ENCODE measurements at regions not wholly inside any gene's neighbourhood (a gene's known extent, or its start where the extent isn't known, plus 50 kb on each side); places are given as distances from the start of the nearest gene placed in this dataset.

DNA sequence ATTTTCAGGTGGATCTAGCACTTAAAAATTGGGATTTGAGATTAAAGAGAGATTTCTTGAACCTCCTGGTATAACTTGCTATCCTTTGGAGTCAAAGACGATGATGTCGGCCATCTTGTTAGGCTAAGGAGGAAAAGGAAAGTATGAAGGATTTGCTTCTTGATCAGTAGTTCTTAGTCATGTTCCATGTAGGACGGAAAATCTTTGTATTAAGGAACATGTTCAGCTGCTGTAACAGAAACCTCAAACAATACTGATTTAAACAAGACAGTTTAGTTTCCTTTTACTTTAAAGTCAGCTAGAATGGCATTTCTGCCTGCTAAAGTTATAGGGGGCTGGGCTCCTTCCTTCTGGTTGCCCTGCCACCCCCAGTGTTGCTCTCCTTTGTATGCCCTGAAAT, 56.4 kb upstream of the MGAT5 start:
- H2BK15ac ChIP-seq (ENCODE audit: low read depth, low read length) = no peak overlapping the region
- ChIA-PET POLR2A (ENCODE audit: unreplicated experiment) (interaction anchor here (1.5 kb wide), 1 partner anchor 311 kb away, joined by 4 read pairs; no protein-coding TSS in a partner anchor), CTCF (no interaction called here)
- DNase-seq (no peak), ATAC-seq (ENCODE audit: low read depth) (no peak)
- BruUV-seq (replicated peaks) = no TSS peak
- H3K4ac ChIP-seq (ENCODE audit: low read depth, low read length) = no peak overlapping the region
- no peak overlapping the region for H3K23ac ChIP-seq (ENCODE audit: low read depth, low read length)
- no peak overlapping the region for H3K56ac ChIP-seq (ENCODE audit: extremely low read depth, insufficient read depth, low read length)
- WGBS, 2 experiments (ENCODE audit: extremely low coverage in 2 of 2, insufficient read length in 1 of 2) = no CpG with 5 or more reads among the region's 3 CpGs
- no peak overlapping the region for H2BK20ac ChIP-seq (ENCODE audit: low read depth, low read length)
- H3K27me3 ChIP-seq (ENCODE audit: control insufficient read depth, insufficient read depth, low read length) = no peaks in the 10 kb centered on the region
- in situ Hi-C loops (cut with MboI; ENCODE audit: low sequenced_read_pairs) = no loop called here
- no peak overlapping the region for H4K91ac ChIP-seq (ENCODE audit: insufficient read depth, low read depth, low read length)
- H2BK120ac ChIP-seq (ENCODE audit: low read depth, low read length) = no peak overlapping the region
- H3K9me1 ChIP-seq (ENCODE audit: insufficient read depth, low read length) = peaks cover 17% of the 10 kb centered on the region
- TF ChIP-seq, protein P1, sequence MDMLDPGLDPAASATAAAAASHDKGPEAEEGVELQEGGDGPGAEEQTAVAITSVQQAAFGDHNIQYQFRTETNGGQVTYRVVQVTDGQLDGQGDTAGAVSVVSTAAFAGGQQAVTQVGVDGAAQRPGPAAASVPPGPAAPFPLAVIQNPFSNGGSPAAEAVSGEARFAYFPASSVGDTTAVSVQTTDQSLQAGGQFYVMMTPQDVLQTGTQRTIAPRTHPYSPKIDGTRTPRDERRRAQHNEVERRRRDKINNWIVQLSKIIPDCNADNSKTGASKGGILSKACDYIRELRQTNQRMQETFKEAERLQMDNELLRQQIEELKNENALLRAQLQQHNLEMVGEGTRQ (IDR thresholded peaks at IDR 0.05; ENCODE audit: low read depth, low read length) = no peak
- TF ChIP-seq RCOR1 (IDR thresholded peaks at IDR 0.05; ENCODE audit: insufficient replicate concordance, low read length) = no peak
- no peak for TF ChIP-seq BHLHE40 (IDR thresholded peaks at IDR 0.05; ENCODE audit: low read depth, low read length)
- TF ChIP-seq, protein P2, sequence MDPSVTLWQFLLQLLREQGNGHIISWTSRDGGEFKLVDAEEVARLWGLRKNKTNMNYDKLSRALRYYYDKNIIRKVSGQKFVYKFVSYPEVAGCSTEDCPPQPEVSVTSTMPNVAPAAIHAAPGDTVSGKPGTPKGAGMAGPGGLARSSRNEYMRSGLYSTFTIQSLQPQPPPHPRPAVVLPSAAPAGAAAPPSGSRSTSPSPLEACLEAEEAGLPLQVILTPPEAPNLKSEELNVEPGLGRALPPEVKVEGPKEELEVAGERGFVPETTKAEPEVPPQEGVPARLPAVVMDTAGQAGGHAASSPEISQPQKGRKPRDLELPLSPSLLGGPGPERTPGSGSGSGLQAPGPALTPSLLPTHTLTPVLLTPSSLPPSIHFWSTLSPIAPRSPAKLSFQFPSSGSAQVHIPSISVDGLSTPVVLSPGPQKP (IDR thresholded peaks at IDR 0.05; ENCODE audit: borderline replicate concordance, low read depth, low read length) = no peak
- no peak for TF ChIP-seq CEBPB (IDR thresholded peaks at IDR 0.05; ENCODE audit: low read depth, low read length)
- TF ChIP-seq SMC3 (IDR thresholded peaks at IDR 0.05; ENCODE audit: low read depth, low read length) = no peak
- H3K36me3 ChIP-seq (ENCODE audit: control insufficient read depth, insufficient read depth, low read length) = no peaks in the 10 kb centered on the region
- no peak overlapping the region for H3K4me2 ChIP-seq (ENCODE audit: low read depth, low read length)
- no peak overlapping the region for H3K27ac ChIP-seq (ENCODE audit: insufficient read depth, low read length)
- H2AK9ac ChIP-seq (replicated peaks; ENCODE audit: low read depth, low read length, poor library complexity) = no peak overlapping the region
- H3K4me1 ChIP-seq (ENCODE audit: control insufficient read depth, insufficient read depth, low read length) = peaks cover 15% of the 10 kb centered on the region
- dilution Hi-C loops (cut with HindIII; ENCODE audit: low sequenced_read_pairs, unreplicated experiment) = no loop called here
- H2BK5ac ChIP-seq (ENCODE audit: low read depth, low read length, poor library complexity, severe bottlenecking) = no peak overlapping the region
- H3K9me3 ChIP-seq (ENCODE audit: control insufficient read depth, insufficient read depth, low read length) = no peaks in the 10 kb centered on the region
- no peak overlapping the region for H2AK5ac ChIP-seq (ENCODE audit: low read depth, low read length)
- intact Hi-C loops (cut with micrococcal nuclease) = no loop called here
- H3K18ac ChIP-seq (ENCODE audit: low read depth, low read length) = no peak overlapping the region
- H3K4me3 ChIP-seq (ENCODE audit: insufficient read depth, low read depth, low read length) = no peak overlapping the region
- H2AFZ ChIP-seq (replicated peaks; ENCODE audit: low read length, poor library complexity) = no peak overlapping the region
- peaks cover 48 to 80% of the 10 kb centered on the region in 2 experiments for H3K79me1 ChIP-seq (ENCODE audit: low read depth in 1 of 2, low read length in 2 of 2)
- H4K20me1 ChIP-seq (ENCODE audit: insufficient read depth, low read length) = peaks cover 81% of the 10 kb centered on the region
- H4K8ac ChIP-seq (ENCODE audit: low read depth in 2 of 2, low read length in 2 of 2) = no peak overlapping the region
- H3K14ac ChIP-seq (replicated peaks; ENCODE audit: low read depth, low read length) = no peak overlapping the region
- no peak overlapping the region for H3K9ac ChIP-seq (ENCODE audit: low read depth, low read length)
- H4K5ac ChIP-seq (ENCODE audit: low read depth, low read length) = no peak overlapping the region
